Tongue (tissue), 1 donor: ENCODE measurements at regions not wholly inside any gene's neighbourhood (a gene's known extent, or its start where the extent isn't known, plus 50 kb on each side); places are given as distances from the start of the nearest gene placed in this dataset.

Experiments used
- DNase-seq: peaks from one replicate; pipeline ENCODE4 v3.0.0-alpha.2; 2015

DNA sequence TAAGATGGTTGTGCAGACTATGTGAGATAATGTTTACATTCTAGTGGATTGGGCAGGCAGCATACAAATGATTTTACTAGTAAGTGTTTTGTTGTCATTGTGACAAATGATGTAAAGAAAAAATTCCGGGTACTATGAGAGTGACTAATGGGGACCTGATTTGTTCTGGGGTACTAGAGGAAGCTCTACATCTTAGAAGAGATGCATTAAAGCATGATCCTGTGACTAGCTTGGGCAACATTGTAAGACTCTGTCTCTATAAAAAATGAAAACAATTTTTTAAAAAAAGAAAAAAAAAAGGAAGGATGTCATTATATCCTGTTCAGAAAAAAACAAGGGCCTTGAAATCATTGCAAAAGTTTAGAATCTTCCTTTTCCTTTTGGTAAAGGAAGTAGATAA, 58.1 kb upstream of the MYRIP start:
- no peak for DNase-seq

DNA sequence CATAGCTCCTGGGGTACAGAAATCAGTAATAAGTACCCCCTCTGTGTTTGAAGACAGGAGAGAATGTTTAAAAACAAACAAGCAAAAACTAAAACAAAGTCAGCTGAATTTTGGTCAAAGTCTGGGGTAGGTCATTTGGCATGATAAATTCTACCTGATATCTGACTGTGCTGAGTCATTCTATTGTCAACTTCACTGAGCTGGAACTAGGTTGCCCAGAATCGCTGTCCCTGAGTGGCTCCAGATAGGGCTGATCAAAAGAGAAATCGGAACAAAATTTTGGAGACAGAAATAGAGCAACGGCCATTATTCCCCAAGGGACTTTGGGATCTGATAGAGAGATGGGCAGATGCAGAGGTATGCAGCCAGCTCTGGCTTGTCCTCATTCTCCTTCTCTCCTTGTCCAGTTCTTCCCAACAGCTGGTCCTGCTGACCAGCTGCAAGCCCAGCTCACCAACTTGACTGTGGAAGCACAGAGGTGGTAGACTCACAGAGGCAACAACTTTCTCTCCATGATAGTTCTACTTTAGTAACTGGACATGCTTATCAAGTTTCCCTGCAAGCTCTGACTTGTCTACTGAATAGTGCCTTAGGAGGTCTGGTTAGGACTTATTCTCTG, 57.3 kb upstream of the MYRIP start:
- DNase-seq: no peak

DNA sequence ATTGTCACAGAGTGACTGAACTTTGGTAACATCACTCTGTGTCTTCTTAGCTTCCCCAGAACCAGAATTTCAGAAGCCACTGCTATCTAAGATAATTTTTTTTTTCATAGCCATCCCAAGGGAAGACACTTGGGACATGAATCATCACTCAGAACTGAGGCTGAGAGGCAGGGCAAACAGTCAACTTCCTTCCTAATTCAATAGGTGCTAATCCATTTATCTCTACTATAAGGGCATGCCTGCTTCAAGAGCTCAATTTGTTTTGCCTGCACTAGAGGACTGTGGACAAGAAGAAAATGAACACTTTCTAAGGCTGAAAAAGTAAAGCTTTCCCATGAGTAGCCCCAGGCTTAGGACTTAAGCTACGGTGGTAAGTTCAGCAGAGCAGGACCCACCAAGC, 56.7 kb upstream of the MYRIP start:
- no peak for DNase-seq

DNA sequence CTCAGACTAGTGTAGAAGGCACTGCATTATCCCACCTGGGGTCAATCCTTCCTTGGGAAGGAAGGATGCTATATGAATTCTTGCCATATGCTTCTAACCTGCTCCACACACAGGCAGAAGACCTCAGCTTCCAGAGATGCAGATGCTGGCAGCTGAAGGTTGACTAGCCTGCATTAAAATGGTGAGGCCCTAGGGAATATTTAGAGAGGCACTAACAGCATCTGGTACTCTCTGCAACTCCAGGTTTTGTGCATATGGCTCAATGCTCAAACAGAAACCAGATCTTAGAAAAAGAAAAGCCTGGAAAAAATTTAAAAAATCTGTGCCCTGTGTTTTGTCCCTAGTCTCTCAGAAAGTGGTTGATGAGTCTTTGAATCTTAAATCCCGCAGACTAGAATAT, 56.0 kb upstream of the MYRIP start:
- no peak for DNase-seq

DNA sequence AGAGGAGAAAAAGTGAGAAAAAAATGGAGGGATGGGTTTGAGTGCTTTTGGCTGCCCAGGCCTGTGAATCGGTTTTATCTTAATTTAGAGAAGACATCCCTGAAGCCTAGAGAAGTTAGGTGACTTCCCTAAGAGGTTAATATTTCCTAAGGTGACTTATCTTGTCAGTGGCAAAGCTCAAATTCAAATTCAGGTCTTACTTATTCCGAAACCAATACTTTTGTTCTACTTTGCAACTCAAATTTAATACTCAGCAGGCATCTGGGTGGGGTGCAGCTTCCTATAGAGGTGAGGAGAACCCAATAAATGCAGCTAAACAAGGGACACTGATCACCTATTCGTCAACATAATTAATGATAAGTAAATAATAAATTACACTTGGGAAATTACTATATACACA, 54.9 kb upstream of the MYRIP start:
- no peak for DNase-seq

DNA sequence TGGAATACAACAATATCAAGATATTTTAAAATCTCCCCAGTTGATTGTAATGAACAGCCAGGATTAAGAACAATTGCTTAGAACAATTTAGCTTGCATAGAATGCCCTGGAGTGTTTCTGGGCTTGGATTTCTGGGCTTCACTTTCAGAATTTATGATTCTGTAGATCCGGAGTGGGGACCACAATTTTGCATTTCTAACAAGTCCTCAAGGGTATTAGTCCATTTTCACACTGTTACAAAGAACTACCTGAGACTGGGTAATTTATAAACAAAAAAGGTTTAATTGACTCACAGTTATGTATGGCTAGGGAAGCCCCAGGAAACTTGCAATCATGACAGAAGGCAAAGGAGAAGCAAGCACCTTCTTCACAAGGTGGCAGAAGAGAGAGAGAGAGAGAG, 54.3 kb upstream of the MYRIP start:
- DNase-seq: no peak

DNA sequence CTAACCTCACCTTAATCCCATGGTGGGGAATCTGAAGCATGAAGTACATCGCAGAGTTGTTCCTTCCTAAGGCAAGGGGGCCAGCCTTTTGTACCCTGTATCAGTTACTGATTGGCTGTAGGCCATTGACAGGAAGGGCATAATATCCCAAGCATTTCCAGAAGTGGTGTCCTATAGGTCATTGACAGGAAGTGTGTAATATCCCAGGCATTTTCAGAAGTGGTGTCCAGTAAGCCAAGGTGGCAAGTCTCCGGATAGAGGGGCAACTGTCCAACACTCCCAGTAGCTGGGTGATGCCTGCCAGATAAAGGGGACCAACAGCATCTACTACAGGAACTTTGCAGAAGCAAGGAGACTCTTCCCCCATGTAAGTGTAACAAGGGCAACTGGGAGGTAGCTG, 52.1 kb upstream of the MYRIP start:
- DNase-seq: no peak
